ENCODE measurements at regions not wholly inside any gene's neighbourhood (a gene's known extent, or its start where the extent isn't known, plus 50 kb on each side); places are given as distances from the start of the nearest gene placed in this dataset.

DNA sequence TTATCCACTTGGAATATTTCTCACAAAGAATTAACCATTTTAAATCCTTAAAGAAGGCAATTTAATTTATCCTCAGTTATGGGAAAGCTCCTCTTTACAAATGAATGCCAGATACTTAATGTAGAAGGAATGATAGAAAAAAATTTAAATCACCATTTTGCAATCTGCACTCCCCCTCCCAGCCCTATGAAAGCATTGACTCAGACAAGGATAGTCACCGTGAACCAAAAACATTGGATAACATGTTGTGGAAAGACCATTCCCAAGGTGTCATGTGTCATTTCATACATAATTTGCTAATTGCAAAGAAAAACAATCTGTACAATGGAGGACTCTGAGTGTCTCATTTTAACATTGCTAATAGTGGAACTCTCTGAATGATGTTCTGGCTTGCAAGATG lies 421.0 kb downstream of the TXNL1 start:
- TF ChIP-seq, protein P1, sequence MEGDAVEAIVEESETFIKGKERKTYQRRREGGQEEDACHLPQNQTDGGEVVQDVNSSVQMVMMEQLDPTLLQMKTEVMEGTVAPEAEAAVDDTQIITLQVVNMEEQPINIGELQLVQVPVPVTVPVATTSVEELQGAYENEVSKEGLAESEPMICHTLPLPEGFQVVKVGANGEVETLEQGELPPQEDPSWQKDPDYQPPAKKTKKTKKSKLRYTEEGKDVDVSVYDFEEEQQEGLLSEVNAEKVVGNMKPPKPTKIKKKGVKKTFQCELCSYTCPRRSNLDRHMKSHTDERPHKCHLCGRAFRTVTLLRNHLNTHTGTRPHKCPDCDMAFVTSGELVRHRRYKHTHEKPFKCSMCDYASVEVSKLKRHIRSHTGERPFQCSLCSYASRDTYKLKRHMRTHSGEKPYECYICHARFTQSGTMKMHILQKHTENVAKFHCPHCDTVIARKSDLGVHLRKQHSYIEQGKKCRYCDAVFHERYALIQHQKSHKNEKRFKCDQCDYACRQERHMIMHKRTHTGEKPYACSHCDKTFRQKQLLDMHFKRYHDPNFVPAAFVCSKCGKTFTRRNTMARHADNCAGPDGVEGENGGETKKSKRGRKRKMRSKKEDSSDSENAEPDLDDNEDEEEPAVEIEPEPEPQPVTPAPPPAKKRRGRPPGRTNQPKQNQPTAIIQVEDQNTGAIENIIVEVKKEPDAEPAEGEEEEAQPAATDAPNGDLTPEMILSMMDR (IDR thresholded peaks at IDR 0.05; ENCODE audit: low read depth, low read length) = no peak
- no peak overlapping the region for H3K4me3 ChIP-seq (ENCODE audit: low read depth, low read length)

DNA sequence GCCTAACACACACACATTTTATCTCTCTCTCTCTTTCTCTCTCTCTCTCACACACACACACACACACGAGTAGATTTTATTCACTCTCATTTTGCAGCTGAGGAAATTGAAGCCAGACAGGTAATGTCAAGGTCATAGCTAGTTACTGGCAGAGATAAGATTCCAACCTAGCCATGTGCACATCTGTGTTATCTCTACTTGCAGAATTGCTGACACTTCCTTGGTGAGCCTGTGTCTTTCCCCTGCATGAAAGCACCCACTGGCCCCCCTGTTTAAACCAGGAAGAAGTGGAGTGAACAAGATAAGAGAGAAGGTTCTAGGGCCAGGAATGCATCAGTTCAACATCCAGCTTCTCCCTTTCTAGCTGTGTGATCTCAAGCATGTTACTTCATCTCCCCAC lies 423.7 kb downstream of the TXNL1 start:
- H3K4me3 ChIP-seq (ENCODE audit: low read depth, low read length) = no peak overlapping the region
- TF ChIP-seq, protein P1 (IDR thresholded peaks at IDR 0.05; ENCODE audit: low read depth, low read length) = no peak

DNA sequence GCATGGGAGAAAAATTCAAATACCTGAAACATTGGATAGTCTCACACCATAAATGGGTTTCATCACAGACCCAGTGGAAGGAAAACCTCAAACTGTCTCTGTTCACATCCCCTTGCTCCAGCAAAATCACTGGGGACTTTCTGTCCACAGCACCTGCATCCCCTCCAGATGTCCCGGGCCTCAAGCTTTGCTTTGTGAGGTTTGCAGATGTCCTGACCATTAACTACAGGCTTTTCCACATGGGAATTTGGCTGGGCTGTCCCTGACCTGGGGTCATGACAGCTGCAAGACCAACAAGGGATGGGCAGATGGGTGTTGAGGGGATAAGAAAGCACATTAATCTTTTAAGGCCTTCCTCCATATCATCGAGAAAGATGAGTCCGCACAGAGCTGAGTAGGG lies 427.9 kb downstream of the TXNL1 start:
- no peak overlapping the region for H3K4me3 ChIP-seq (ENCODE audit: low read depth, low read length)
- TF ChIP-seq, protein P1 (IDR thresholded peaks at IDR 0.05; ENCODE audit: low read depth, low read length) = no peak

DNA sequence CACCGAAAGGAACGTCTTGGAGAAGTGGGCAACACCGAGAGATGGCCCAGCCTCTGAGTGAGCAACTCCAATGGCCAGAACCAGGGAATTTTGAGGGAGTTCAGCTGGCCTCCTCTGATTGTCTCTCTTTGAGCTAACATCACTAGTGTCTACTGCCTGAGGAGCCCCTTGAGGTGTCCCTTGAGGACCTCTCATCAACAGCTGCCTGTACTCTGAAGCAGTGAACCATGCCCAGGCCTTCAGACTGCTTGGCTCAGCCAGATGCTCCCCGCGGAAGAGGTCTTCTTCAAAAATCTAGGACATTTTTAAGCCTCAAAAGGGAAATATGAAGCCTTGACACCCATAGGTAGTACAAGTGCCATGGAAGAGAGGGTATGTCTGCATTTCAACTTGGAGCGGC lies 430.4 kb downstream of the TXNL1 start:
- TF ChIP-seq, protein P1 (IDR thresholded peaks at IDR 0.05; ENCODE audit: low read depth, low read length) = no peak

DNA sequence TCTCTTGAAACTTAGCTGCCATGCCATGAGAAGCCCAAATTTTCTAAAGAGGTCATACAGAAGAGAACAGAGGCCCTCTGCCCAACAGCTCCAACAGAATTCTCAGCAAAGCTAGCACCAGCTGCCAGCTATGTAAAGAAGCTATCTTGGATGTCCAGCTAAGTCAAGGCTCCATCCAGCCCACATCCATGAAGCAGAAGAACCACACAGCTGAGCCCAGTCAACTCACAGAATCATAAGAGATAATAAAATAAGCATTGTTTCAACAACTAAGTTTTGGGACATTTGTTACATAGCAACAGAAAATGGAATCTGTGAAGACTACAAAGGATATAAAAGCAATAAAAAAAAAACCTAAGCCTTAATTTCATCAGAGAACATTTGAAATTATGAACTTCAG lies 434.3 kb downstream of the TXNL1 start:
- TF ChIP-seq, protein P1 (IDR thresholded peaks at IDR 0.05; ENCODE audit: low read depth, low read length) = no peak
- H3K4me3 ChIP-seq (ENCODE audit: low read depth, low read length) = no peak overlapping the region

More for the DNA sequence above, 430.4 kb downstream of the TXNL1 start:
- no peak overlapping the region for H3K4me3 ChIP-seq (ENCODE audit: low read depth, low read length)

DNA sequence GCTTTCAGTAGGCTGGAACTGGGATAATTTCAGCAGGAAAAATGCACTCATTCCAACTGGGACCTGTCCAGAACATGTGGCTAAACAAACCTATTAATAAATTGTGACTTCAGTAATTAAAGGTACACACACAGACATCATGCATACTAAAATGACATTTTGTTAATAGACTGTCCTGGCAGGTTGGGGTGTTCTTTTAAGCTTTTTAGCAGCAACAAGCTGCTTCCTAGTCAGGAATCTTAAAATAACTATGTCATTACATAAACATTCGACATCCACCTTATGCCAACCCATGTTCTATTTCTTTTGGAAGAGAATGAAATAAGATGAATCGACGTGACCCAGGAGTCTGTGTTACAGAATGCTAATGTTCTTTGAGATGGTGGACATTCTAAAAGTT lies 435.7 kb downstream of the TXNL1 start:
- TF ChIP-seq, protein P1 (IDR thresholded peaks at IDR 0.05; ENCODE audit: low read depth, low read length) = no peak

DNA sequence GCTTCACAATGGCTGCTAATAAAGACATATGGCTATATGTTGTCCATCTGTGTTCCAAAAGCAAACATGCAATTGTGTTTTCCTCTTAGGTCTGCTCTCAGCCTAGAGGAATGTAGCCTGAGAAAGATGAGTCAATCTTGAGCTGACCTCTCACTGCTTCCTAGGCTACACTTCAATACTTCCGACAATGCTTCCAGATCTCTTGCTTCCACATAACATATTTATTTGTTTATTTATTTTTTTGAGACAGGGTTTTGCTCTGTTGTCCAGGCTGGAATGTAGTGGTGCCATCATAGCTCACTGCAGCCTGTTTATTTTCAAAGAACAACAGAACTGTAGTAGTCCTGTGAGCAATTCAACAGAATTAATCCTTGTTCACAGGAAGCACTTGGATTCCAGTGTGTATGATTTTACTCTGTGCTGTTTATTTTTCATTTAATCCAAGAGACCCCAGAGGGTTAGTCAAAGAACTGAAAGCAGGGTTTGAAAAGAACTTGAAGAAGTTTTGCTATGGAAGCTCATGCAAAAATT lies 437.9 kb downstream of the TXNL1 start:
- TF ChIP-seq, protein P1 (IDR thresholded peaks at IDR 0.05; ENCODE audit: low read depth, low read length) = no peak
- H3K4me3 ChIP-seq (ENCODE audit: low read depth, low read length) = no peak overlapping the region

More for the DNA sequence above, 435.7 kb downstream of the TXNL1 start:
- H3K4me3 ChIP-seq (ENCODE audit: low read depth, low read length) = no peak overlapping the region

Data from WI38 (cell line).